Subcutaneous abdominal adipose tissue (tissue), 5 donors: ENCODE measurements at regions not wholly inside any gene's neighbourhood (a gene's known extent, or its start where the extent isn't known, plus 50 kb on each side); places are given as distances from the start of the nearest gene placed in this dataset.

Source experiments
- H3K27ac ChIP-seq: one replicate; pipeline ENCODE4 v1.7.0; 2013; ENCODE audit warnings: low read depth, mild to moderate bottlenecking, inconsistent platforms, low read length, moderate library complexity
- H3K27me3 ChIP-seq, 5 donors: one replicate each; pipeline ENCODE4 v1.7.0; 2013; ENCODE audit warnings: low read length in 5 of 5, inconsistent platforms in 1 of 5; ENCODE audit not compliant: control insufficient read depth in 5 of 5, insufficient read depth in 4 of 5
- H3K36me3 ChIP-seq, 5 donors: one replicate each; pipeline ENCODE4 v1.7.0; 2013; ENCODE audit warnings: low read length in 5 of 5; ENCODE audit not compliant: control insufficient read depth in 5 of 5, insufficient read depth in 5 of 5
- H3K4me1 ChIP-seq, 5 donors: one replicate each; pipeline ENCODE4 v1.7.0; 2013; ENCODE audit warnings: low read length in 5 of 5, mild to moderate bottlenecking in 3 of 5, moderate library complexity in 1 of 5; ENCODE audit not compliant: control insufficient read depth in 5 of 5, insufficient read depth in 5 of 5
- H3K4me3 ChIP-seq, 5 donors: one replicate each; pipeline ENCODE4 v1.7.0; 2013; ENCODE audit warnings: low read length in 5 of 5, low read depth in 1 of 5
- H3K9ac ChIP-seq, 5 donors: one replicate each; pipeline ENCODE4 v1.7.0; 2013; ENCODE audit warnings: low read length in 5 of 5, mild to moderate bottlenecking in 4 of 5, moderate library complexity in 3 of 5
- H3K9me3 ChIP-seq, 5 donors: one replicate each; pipeline ENCODE4 v1.7.0; 2013; ENCODE audit warnings: low read length in 5 of 5; ENCODE audit not compliant: control insufficient read depth in 5 of 5
- donor health status: healthy.
- donor health status: healthy.
- donor health status: healthy.
- donor health status: healthy.
- donor health status: healthy.

GRCh38 chr3:162769564-162769963 lies 1273.0 kb downstream of the OTOL1 start:
- H3K9ac ChIP-seq = no peak overlapping the region
- H3K36me3 ChIP-seq = no peaks in the 10 kb centered on the region
- peaks cover 0 to 12% (median 7%) of the 10 kb centered on the region in 5 donors for H3K9me3 ChIP-seq
- H3K27ac ChIP-seq = no peak overlapping the region
- H3K4me3 ChIP-seq = no peak overlapping the region
- no peaks in the 10 kb centered on the region for H3K4me1 ChIP-seq
- H3K27me3 ChIP-seq = no peaks in the 10 kb centered on the region

GRCh38 chr3:162770551-162770950 lies 1273.9 kb downstream of the OTOL1 start:
- H3K4me3 ChIP-seq = no peak overlapping the region
- no peaks in the 10 kb centered on the region for H3K27me3 ChIP-seq

GRCh38 chr3:162774613-162775100 lies 1278.0 kb downstream of the OTOL1 start:
- Histone ChIP-seq H3K27ac (no peak overlapping the region), H3K36me3 (no peaks in the 10 kb centered on the region), H3K27me3 (no peaks in the 10 kb centered on the region), H3K4me3 (no peak overlapping the region), H3K9ac (no peak overlapping the region), H3K9me3 (no peaks in the 10 kb centered on the region), H3K4me1 (no peaks in the 10 kb centered on the region)

More at GRCh38 chr3:162770551-162770950, 1273.9 kb downstream of the OTOL1 start:
- H3K36me3 ChIP-seq = no peaks in the 10 kb centered on the region
- no peak overlapping the region for H3K27ac ChIP-seq
- no peak overlapping the region for H3K9ac ChIP-seq
- peaks cover 0 to 10% (median 6%) of the 10 kb centered on the region in 5 donors for H3K9me3 ChIP-seq
- H3K4me1 ChIP-seq = no peaks in the 10 kb centered on the region

- no peak overlapping the region for H3K9ac ChIP-seq
- H3K27me3 ChIP-seq = no peaks in the 10 kb centered on the region
- H3K9me3 ChIP-seq = no peaks in the 10 kb centered on the region
- no peaks in the 10 kb centered on the region for H3K4me1 ChIP-seq
- H3K4me3 ChIP-seq = no peak overlapping the region
- H3K27ac ChIP-seq = no peak overlapping the region
- H3K36me3 ChIP-seq = no peaks in the 10 kb centered on the region
Measured at GRCh38 chr3:162776148-162776547, 1279.5 kb downstream of the OTOL1 start.

- Histone ChIP-seq H3K36me3 (no peaks in the 10 kb centered on the region), H3K9ac (no peak overlapping the region), H3K4me3 (no peak overlapping the region), H3K4me1 (no peaks in the 10 kb centered on the region), H3K27me3 (no peaks in the 10 kb centered on the region), H3K9me3 (no peaks in the 10 kb centered on the region), H3K27ac (no peak overlapping the region)
Measured at GRCh38 chr3:162777118-162777517, 1280.5 kb downstream of the OTOL1 start.

- no peak overlapping the region for H3K9ac ChIP-seq
- H3K4me1 ChIP-seq = no peaks in the 10 kb centered on the region
- H3K36me3 ChIP-seq = no peaks in the 10 kb centered on the region
- no peaks in the 10 kb centered on the region for H3K27me3 ChIP-seq
- H3K27ac ChIP-seq = no peak overlapping the region
- no peaks in the 10 kb centered on the region for H3K9me3 ChIP-seq
- H3K4me3 ChIP-seq = no peak overlapping the region
Measured at GRCh38 chr3:162780313-162780712, 1283.7 kb downstream of the OTOL1 start.

- no peaks in the 10 kb centered on the region for H3K27me3 ChIP-seq
- H3K4me1 ChIP-seq = no peaks in the 10 kb centered on the region
- H3K27ac ChIP-seq = no peak overlapping the region
- no peak overlapping the region for H3K4me3 ChIP-seq
- H3K9me3 ChIP-seq = no peaks in the 10 kb centered on the region
- no peaks in the 10 kb centered on the region for H3K36me3 ChIP-seq
- H3K9ac ChIP-seq = no peak overlapping the region
Measured at GRCh38 chr3:162799910-162800309, 1303.3 kb downstream of the OTOL1 start.

GRCh38 chr3:162802228-162802965 lies 1305.8 kb downstream of the OTOL1 start:
- no peaks in the 10 kb centered on the region for H3K27me3 ChIP-seq
- no peak overlapping the region for H3K4me3 ChIP-seq
- no peak overlapping the region for H3K9ac ChIP-seq
- H3K9me3 ChIP-seq = no peaks in the 10 kb centered on the region
- H3K4me1 ChIP-seq = no peaks in the 10 kb centered on the region
- no peak overlapping the region for H3K27ac ChIP-seq
- H3K36me3 ChIP-seq = no peaks in the 10 kb centered on the region

GRCh38 chr3:162810776-162811175 lies 1314.2 kb downstream of the OTOL1 start:
- H3K4me3 ChIP-seq = no peak overlapping the region
- H3K9me3 ChIP-seq = no peaks in the 10 kb centered on the region
- H3K4me1 ChIP-seq = no peaks in the 10 kb centered on the region
- no peak overlapping the region for H3K27ac ChIP-seq
- no peaks in the 10 kb centered on the region for H3K36me3 ChIP-seq
- H3K9ac ChIP-seq = no peak overlapping the region
- no peaks in the 10 kb centered on the region for H3K27me3 ChIP-seq

GRCh38 chr3:162842549-162843216 lies 1346.1 kb downstream of the OTOL1 start:
- Histone ChIP-seq H3K27me3 (no peaks in the 10 kb centered on the region), H3K27ac (no peak overlapping the region), H3K4me3 (no peak overlapping the region), H3K4me1 (no peaks in the 10 kb centered on the region), H3K9me3 (peaks cover 0 to 5% (median 0%) of the 10 kb centered on the region in 5 donors), H3K9ac (no peak overlapping the region), H3K36me3 (no peaks in the 10 kb centered on the region)
